ENCODE measurements at regions not wholly inside any gene's neighbourhood (a gene's known extent, or its start where the extent isn't known, plus 50 kb on each side); places are given as distances from the start of the nearest gene placed in this dataset.

DNA sequence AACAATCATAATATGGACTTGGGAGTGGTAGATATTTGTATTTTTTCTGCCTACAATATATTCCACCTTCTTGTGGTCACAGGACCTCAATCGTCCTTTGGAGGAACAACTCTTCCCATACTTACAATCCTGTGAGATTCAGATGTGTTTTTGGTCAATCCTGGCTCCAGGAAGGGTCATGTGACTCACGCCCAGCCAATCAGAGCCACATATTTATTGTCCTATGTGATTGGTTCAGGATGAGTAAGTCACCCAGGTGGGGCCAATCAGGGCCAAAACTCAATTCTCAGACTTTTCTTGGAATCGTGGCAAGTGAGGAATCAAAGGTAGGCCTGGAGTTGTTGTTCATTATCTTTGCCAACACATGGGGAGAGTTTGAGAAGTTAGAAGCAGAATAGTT is 264.9 kb downstream of the SUDS3 start (continued):
- TF ChIP-seq TOE1 (IDR thresholded peaks at IDR 0.05; ENCODE audit: borderline replicate concordance) (0 out of 2 replicates have a peak, but pooled peaks have one; percentile 42), TOE1 (CRISPR knock-in tag; IDR thresholded peaks at IDR 0.05; ENCODE audit: borderline replicate concordance, low read depth) (no peak), U2AF2 (optimal IDR thresholded peaks at IDR 0.05; ENCODE audit: low read depth, low read length) (no peak)

DNA sequence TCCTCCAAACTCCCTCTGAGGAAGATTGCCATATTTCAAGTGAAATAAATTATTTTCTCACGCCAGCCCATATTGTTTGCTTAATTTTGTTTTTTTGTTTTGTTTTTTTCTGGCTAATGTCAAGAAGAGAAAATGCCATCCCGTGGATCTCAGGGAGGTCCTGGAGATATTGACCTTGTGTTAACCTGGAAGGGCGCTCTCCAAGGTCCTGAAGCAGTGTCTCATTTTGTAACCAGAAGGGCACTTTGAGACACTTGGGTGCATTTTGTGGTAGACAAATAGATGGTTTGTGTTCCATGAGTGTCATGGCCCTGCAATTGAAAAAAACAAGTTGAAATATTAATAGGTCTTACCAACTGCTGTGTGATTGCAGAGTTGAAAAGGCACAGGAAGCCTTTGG is 268.9 kb downstream of the SUDS3 start:
- DNase-seq (ENCODE audit: extremely low read depth in 1 of 4, low spot score in 3 of 4) (peak; percentile 20 to 59 (median 42)), ATAC-seq (no peak), FAIRE-seq (peak; percentile 35)
- Histone ChIP-seq H3K9ac (ENCODE audit: insufficient read depth in 1 of 2, low read depth in 2 of 2, low read length in 2 of 2) (no peak overlapping the region), H3K79me2 (ENCODE audit: control insufficient read depth, insufficient read depth, low read length) (no peaks in the 10 kb centered on the region), H3K27ac (ENCODE audit: extremely low read depth, low read depth, low read length) (no peak overlapping the region), H3K4me2 (ENCODE audit: insufficient read depth, low read length) (no peak overlapping the region), H3K9me1 (ENCODE audit: control insufficient read depth, insufficient read depth, low read length) (no peaks in the 10 kb centered on the region), H3K36me3 (ENCODE audit: control insufficient read depth, insufficient read depth, low read length) (no peaks in the 10 kb centered on the region), H3K9me3 (replicated peaks; ENCODE audit: control insufficient read depth, insufficient read depth, low read depth, low read length) (no peaks in the 10 kb centered on the region), H2AFZ (ENCODE audit: low read depth, low read length) (no peak overlapping the region), H3K27me3 (ENCODE audit: control insufficient read depth in 2 of 2, insufficient read depth in 2 of 2, low read length in 2 of 2) (no peaks in the 10 kb centered on the region), H3K4me1 (replicated peaks in 1 of 2; ENCODE audit: control insufficient read depth in 2 of 2, insufficient read depth in 2 of 2, low read length in 2 of 2) (no peaks in the 10 kb centered on the region), H4K20me1 (replicated peaks; ENCODE audit: control insufficient read depth, insufficient read depth, low read length) (no peaks in the 10 kb centered on the region; the same call in 1 of the 2 replicates), H3K4me3 (no peak overlapping the region)
- ChIA-PET CTCF (ENCODE audit: low intra/inter-chr PET ratio) (no interaction called here), POLR2A (no interaction called here)
- no TSS peak for BruUV-seq (replicated peaks)
- intact Hi-C loops (cut with micrococcal nuclease) (no loop called here), in situ Hi-C loops (cut with MboI) (no loop called here)
- WGBS (ENCODE audit: insufficient coverage, low coverage, missing lambda C conversion rate), result 0% methylated on average over 3 of the region's 3 CpGs
- TF ChIP-seq MAZ (CRISPR knock-in tag; conservative IDR thresholded peaks at IDR 0.05 in 1 of 2, IDR thresholded peaks at IDR 0.05 in 1 of 2) (0 out of 4 replicates have a peak, but pooled peaks of 1 of the 2 experiments have one; percentile 34), KLF10 (CRISPR knock-in tag; IDR thresholded peaks at IDR 0.05) (no peak), MIER1 (IDR thresholded peaks at IDR 0.05; ENCODE audit: low read depth) (peak; percentile 91), RBFOX2 (IDR thresholded peaks at IDR 0.05; ENCODE audit: low read depth, low read length) (no peak), SREBF1 (IDR thresholded peaks at IDR 0.05; ENCODE audit: borderline replicate concordance, low read depth, low read length) (no peak), JUN (IDR thresholded peaks at IDR 0.05; ENCODE audit: borderline replicate concordance, low read depth, low read length) (no peak), JUN (CRISPR knock-in tag; IDR thresholded peaks at IDR 0.05; ENCODE audit: borderline replicate concordance) (no peak), ZC3H4 (CRISPR knock-in tag; IDR thresholded peaks at IDR 0.05; ENCODE audit: borderline replicate concordance) (no peak), ZNF707 (CRISPR knock-in tag; conservative IDR thresholded peaks at IDR 0.05) (no peak), NELFE (IDR thresholded peaks at IDR 0.05; ENCODE audit: insufficient read depth, insufficient read length) (no peak), ZNF766 (CRISPR knock-in tag; conservative IDR thresholded peaks at IDR 0.05) (0 out of 2 replicates have a peak, but pooled peaks have one; percentile 34), BRF1 (IDR thresholded peaks at IDR 0.05; ENCODE audit: borderline replicate concordance, extremely low read depth, insufficient read length) (no peak), PRMT5 (CRISPR knock-in tag; IDR thresholded peaks at IDR 0.05) (0 out of 2 replicates have a peak, but pooled peaks have one; percentile 58), STAG1 (CRISPR knock-in tag; IDR thresholded peaks at IDR 0.05; ENCODE audit: borderline replicate concordance) (no peak)
- TF ChIP-seq, protein P1, sequence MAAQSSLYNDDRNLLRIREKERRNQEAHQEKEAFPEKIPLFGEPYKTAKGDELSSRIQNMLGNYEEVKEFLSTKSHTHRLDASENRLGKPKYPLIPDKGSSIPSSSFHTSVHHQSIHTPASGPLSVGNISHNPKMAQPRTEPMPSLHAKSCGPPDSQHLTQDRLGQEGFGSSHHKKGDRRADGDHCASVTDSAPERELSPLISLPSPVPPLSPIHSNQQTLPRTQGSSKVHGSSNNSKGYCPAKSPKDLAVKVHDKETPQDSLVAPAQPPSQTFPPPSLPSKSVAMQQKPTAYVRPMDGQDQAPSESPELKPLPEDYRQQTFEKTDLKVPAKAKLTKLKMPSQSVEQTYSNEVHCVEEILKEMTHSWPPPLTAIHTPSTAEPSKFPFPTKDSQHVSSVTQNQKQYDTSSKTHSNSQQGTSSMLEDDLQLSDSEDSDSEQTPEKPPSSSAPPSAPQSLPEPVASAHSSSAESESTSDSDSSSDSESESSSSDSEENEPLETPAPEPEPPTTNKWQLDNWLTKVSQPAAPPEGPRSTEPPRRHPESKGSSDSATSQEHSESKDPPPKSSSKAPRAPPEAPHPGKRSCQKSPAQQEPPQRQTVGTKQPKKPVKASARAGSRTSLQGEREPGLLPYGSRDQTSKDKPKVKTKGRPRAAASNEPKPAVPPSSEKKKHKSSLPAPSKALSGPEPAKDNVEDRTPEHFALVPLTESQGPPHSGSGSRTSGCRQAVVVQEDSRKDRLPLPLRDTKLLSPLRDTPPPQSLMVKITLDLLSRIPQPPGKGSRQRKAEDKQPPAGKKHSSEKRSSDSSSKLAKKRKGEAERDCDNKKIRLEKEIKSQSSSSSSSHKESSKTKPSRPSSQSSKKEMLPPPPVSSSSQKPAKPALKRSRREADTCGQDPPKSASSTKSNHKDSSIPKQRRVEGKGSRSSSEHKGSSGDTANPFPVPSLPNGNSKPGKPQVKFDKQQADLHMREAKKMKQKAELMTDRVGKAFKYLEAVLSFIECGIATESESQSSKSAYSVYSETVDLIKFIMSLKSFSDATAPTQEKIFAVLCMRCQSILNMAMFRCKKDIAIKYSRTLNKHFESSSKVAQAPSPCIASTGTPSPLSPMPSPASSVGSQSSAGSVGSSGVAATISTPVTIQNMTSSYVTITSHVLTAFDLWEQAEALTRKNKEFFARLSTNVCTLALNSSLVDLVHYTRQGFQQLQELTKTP (IDR thresholded peaks at IDR 0.05; ENCODE audit: low read depth in 1 of 2, partially characterized antibody in 2 of 2), result peak in 1 of 2 experiments; percentile 56
